Activated T-helper 1 cell treated with anti-CD3 and anti-CD28 coated beads, Interleukin-2, amount 50 U/mL, for 16 hours (primary cell): ENCODE measurements at regions not wholly inside any gene's neighbourhood (a gene's known extent, or its start where the extent isn't known, plus 50 kb on each side); places are given as distances from the start of the nearest gene placed in this dataset.
A peak's percentile ranks its signal among the peaks of the same experiment; 100 is the strongest.

Source experiments
- DNase-seq, 2 donors: peaks; one replicate each; pipeline ENCODE4 v3.0.0-alpha.2; 2020; ENCODE audit warnings: low read depth in 1 of 2, low spot score in 1 of 2

- DNase-seq, result no peak
Measured at GRCh38 chr16:82248677-82249076, 78.7 kb upstream of the MPHOSPH6 start.

DNA sequence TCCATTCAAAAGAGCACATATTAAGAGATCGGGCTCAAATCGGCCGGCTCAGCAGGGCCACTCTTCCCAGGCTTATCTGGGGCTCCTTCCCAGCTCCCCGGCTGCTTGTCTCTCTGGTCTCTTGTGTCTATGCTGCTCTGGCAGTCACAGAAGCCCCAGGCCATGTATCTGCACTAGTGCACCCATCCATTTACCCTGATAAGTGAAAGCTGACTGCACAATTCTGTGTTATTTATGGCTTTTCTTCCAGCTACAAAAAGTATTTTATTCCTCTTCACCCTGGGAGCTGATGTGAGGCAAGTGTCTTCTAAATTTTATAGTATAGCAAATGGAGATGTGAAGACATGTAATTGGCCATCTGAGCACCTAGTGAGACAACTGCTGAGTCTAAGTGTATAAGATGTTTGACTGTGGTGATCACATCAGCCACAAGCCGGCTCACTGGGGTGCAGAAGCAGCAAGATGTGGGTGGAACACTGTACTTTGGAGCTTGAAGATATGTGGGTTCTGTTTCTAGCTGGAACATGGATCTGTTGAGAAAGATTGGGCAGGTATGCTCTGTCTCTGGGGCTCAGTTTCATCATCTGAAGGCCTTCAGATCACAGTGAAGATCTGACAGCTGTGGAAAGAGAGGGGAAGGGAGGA lies 78.1 kb upstream of the MPHOSPH6 start:
- no peak for DNase-seq

- DNase-seq, result no peak
Measured at GRCh38 chr16:82242201-82242600, 72.2 kb upstream of the MPHOSPH6 start.

DNA sequence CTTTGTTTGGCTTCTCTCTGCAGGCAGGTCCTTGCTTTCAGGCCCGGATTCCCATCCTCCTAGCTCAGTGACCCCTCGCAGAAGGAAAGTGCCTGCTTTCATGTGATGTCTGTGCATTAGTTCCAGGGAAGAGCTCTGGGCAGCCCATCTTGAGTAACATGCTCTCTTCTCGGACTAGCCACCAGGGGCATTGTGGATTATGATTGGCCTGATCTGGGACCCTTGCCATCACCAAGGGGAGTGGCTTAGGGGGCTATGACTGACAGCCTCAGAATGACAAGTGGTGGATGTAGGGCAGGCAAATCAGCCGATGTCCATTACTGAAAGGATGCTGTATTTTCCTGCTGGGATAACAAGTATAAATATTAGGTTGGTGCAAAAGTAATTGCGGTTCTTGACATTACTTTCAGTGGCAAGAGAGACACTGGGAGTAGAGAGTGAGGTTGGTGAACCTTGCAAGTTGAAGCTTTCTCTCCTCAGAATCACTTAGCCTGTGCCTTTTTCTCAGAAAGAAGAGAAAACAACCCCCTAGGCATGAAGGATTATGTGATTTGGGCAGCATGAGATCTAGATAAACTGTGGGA lies 71.5 kb upstream of the MPHOSPH6 start:
- no peak for DNase-seq

GRCh38 chr16:82240111-82240510 lies 70.1 kb upstream of the MPHOSPH6 start:
- DNase-seq, result no peak

DNA sequence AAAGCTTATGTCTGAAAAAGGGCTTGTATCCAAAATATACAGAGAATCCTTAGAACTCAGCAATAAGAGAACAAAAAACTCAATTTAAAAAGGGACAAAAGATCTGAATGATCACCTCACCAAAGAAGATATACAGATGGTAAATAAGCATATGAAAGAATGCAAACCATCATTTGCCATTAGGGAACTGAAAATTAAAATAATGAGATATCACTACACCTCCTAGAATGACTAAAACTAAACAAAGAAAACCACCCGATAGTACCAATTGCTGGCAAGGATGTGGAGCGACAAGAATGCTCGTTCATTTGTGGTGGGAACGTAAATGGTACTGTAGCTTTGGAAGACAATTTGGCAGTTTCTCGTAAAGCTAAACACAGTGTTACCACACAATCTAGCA lies 66.9 kb upstream of the MPHOSPH6 start:
- DNase-seq, result no peak

DNA sequence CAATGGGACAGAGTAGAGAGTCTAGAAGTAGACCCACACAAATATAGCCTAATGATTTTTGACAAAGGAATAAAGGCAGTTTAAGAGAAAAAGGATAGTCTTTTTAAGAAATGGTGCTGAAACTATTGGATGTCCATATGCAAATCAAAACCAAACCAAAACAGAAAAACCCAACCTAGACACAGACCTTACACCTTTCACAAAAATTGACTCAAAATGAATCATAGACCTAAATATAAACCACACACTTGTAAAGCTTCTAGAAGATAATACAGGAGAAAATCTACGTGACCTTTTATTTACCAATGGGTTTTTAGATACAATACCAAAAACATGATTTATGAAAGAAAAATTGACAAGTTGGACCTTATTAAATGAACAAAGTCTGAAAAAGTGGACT lies 66.4 kb upstream of the MPHOSPH6 start:
- no peak for DNase-seq

DNA sequence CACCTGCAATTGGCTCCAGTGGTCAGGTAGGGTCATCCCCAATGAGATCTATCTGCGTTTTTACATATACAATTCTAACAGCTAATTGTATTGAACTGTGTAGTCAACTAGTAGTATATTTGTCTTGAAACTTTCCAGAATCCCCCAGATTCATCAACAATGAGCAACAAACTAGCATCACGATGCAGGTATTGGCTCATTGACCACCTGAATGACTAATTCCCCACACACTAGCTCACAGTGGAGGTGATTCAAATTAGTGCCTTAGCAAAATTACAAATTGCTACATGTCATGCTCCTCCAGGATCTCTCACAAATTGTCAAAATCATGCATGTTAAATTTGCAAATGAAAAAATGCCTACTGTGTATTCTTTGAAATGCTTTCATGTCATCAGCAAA lies 62.8 kb upstream of the MPHOSPH6 start:
- no peak for DNase-seq

DNA sequence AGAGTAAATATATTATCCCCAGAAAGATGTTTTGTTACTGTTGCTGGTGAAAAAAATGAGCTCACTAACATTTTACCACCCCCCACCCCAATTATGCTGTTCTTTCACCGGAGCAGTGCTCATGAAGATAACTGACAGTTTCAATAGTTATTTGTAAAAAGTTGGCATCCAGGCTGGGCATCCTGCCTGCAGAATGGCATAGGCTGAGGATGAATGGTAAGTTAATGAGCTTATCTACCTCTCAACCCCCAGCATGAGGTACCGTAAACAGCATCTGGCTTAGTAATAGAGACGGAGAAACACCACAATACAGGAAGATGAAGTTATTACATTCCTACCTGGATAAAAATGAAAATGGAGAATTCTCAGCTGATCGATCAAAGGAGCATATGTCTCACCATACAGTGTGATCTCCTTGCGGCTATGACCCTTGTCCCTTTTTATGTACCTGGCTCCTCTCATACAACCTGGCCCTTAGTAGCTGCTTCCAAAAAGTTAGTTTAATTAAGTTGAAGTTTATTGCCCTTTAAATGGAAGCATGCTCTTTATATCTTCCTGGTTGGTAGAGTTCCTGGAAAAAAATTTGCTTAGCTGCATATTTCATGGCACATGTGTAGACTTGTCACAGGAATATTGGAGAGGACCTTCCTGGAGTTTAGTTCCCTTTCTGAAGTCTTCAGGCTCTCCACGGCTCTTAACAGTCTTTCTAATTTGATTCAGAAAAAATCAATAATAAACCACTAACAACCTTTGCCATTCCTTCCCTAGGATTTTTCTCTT lies 61.2 kb upstream of the MPHOSPH6 start:
- no peak for DNase-seq

GRCh38 chr16:82229800-82230619 lies 60.0 kb upstream of the MPHOSPH6 start:
- peak; percentile 26 to 27 for DNase-seq

GRCh38 chr16:82226327-82226726 lies 56.3 kb upstream of the MPHOSPH6 start:
- no peak for DNase-seq

GRCh38 chr16:82224821-82225220 lies 54.8 kb upstream of the MPHOSPH6 start:
- no peak for DNase-seq

DNA sequence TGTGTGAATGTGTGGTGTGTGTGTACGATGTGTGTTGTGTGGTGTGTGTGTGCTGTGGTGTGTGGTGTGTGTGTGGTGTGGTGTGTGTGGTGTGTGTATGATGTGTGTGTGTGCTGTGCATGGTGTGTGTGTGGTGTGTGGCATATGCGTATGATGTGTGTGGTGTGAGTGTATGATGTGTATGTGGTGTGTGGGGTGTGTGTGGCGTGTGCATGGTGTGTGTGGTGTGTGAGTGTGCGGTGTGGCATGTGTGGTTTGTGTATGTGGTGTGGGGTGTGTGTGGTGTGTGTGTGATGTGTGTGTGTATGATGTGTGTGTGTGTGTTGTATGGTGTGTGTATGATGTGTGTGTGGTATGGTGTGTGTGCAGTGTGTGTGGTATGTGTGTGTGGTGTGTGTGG lies 50.5 kb upstream of the MPHOSPH6 start:
- DNase-seq, result no peak
